Small intestine (tissue), 7 donors: ENCODE measurements at regions not wholly inside any gene's neighbourhood (a gene's known extent, or its start where the extent isn't known, plus 50 kb on each side); places are given as distances from the start of the nearest gene placed in this dataset.

ENCODE experiments used
- DNase-seq, 2 donors: peaks; one replicate each; pipeline versions ENCODE4 v3.0.0 to v3.0.0-alpha.2; 2013
- FAIRE-seq: peaks from 2 replicates; lab custom pipeline; 2012; peaks lifted over from hg19 to GRCh38; lab: Jason Lieb, UNC
- H3K27ac ChIP-seq, 3 donors: one replicate each; pipeline ENCODE4 v1.5.1; 2013; ENCODE audit warnings: low read length in 2 of 3, mild to moderate bottlenecking in 2 of 3, control low read depth in 1 of 3, inconsistent platforms in 1 of 3, low read depth in 1 of 3, moderate library complexity in 1 of 3
- H3K27me3 ChIP-seq, 3 donors: one replicate each; pipeline ENCODE4 v1.6.1; 2013; ENCODE audit warnings: low read length in 3 of 3, inconsistent platforms in 1 of 3; ENCODE audit not compliant: control insufficient read depth in 3 of 3, insufficient read depth in 3 of 3
- H3K36me3 ChIP-seq, 3 donors: one replicate each; pipeline ENCODE4 v1.6.1; 2013; ENCODE audit warnings: low read length in 3 of 3, inconsistent platforms in 1 of 3, low read depth in 1 of 3, mild to moderate bottlenecking in 1 of 3, moderate library complexity in 1 of 3; ENCODE audit not compliant: control insufficient read depth in 3 of 3, insufficient read depth in 2 of 3
- H3K4me1 ChIP-seq, 3 donors: one replicate each; pipeline ENCODE4 v1.6.1; 2013; ENCODE audit warnings: low read length in 2 of 3, inconsistent platforms in 1 of 3, low read depth in 1 of 3, mild to moderate bottlenecking in 1 of 3, moderate library complexity in 1 of 3; ENCODE audit not compliant: control insufficient read depth in 3 of 3, insufficient read depth in 2 of 3
- H3K4me3 ChIP-seq, 3 donors: one replicate each; pipeline ENCODE4 v1.5.1; 2013; ENCODE audit warnings: low read length in 3 of 3, control low read depth in 1 of 3, inconsistent platforms in 1 of 3, low read depth in 1 of 3, mild to moderate bottlenecking in 1 of 3, moderate library complexity in 1 of 3
- H3K9me3 ChIP-seq, 2 donors: one replicate each; pipeline ENCODE4 v1.6.1; 2013; ENCODE audit warnings: low read depth in 1 of 2, low read length in 1 of 2; ENCODE audit not compliant: control insufficient read depth in 2 of 2, insufficient read depth in 1 of 2
- WGBS, 3 donors: extraction: QIAGEN DNeasy Blood & Tissue Kit; methylation state at CpG; one replicate each; pipeline ENCODE4 v1.1.7; 2013; 5-methylcytosine and 5-hydroxymethylcytosine counted together
- donor health status: healthy with polysubstance abuse.
- donor health status: control.
- donor health status: control.
- donor health status: Bipolar disorder and iron deficiency.
- donor health status: healthy.

DNA sequence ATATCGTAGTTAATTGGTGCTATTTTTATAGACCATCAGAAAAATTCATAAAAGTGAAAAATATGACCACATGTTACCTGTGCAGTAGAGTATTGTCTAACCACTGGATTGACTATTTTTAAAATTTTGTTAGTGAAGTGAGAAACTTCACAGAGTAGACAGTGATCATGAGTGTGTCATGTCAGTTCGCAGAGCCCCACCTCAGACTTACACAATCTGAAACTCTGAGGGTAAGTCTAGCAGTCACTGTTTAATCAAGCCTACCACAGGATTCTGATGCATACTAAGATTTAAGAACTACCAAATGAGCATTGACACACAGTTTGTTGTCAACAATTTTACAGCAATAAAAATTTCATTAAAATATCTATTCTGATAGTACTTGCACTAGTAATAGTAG lies 552.9 kb upstream of the SUCLG2 start:
- no peaks in the 10 kb centered on the region for H3K4me1 ChIP-seq
- H3K36me3 ChIP-seq = no peaks in the 10 kb centered on the region
- no peak overlapping the region for H3K4me3 ChIP-seq
- WGBS, 3 donors = 59 to 82% (median 71%) methylated on average over 2 of the region's 2 CpGs
- FAIRE-seq (no peak), DNase-seq (no peak)
- H3K27me3 ChIP-seq = no peaks in the 10 kb centered on the region
- no peak overlapping the region for H3K27ac ChIP-seq
- peaks cover 0 to 4% of the 10 kb centered on the region in 2 donors for H3K9me3 ChIP-seq

DNA sequence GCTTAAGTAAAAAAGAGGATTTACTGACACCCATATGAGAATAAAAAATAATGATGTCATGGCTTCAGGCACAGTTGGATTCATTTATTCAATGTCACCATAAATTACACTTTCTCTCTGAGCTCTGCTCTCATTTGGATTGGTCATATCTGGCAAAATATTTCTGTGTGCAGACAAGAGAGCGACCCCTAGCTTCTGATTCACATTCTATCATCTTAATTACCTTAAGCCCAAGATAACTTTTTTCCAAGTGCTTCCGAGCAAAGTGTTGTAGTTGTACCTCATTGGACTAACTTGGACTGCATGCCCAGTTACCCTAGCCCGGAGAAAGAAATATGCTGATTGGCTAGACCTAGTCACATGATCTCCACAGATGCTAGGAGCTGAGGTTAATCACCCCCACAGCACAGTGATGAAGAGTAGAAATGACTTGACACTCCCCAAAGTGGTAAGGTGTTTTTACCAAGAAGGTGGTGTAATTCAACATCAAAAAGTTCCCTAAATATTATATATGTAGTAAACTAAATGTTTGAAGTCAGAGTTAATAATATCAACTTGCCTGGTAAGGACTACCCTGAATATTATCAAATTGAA lies 552.2 kb upstream of the SUCLG2 start:
- H3K27ac ChIP-seq = no peak overlapping the region
- FAIRE-seq (no peak), DNase-seq (no peak)
- no peaks in the 10 kb centered on the region for H3K27me3 ChIP-seq
- 46 to 76% (median 60%) methylated on average over 3 of the region's 3 CpGs for WGBS, 3 donors
- H3K9me3 ChIP-seq = peaks cover 0 to 4% of the 10 kb centered on the region in 2 donors
- H3K4me1 ChIP-seq = no peaks in the 10 kb centered on the region
- H3K36me3 ChIP-seq = no peaks in the 10 kb centered on the region
- H3K4me3 ChIP-seq = no peak overlapping the region

DNA sequence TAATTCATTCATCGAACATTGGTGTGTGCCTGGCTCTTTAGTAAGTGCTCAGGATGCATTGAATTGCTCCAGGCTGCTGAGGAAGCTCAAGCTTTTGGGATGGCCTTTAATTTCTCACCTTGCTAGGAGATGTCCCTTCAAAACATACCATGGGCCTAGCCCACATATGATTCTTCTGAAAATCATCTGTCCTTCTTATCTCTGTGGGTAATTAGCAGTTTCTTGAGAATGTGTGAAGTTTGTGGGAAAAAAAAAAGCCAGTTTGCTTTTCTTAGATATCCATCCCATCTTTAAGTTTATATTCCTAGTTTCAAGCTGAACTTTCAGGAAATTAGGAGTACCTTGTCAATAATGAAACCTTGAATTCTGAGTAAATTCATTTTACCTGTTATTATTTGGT lies 532.3 kb upstream of the SUCLG2 start:
- no peaks in the 10 kb centered on the region for H3K9me3 ChIP-seq
- H3K27me3 ChIP-seq = no peaks in the 10 kb centered on the region
- no peak overlapping the region for H3K4me3 ChIP-seq
- WGBS, 3 donors = 72 to 89% (median 85%) methylated on average over 1 of the region's 1 CpG
- H3K36me3 ChIP-seq = no peaks in the 10 kb centered on the region
- FAIRE-seq = no peak
- H3K4me1 ChIP-seq = no peaks in the 10 kb centered on the region
- no peak for DNase-seq
- H3K27ac ChIP-seq = no peak overlapping the region

DNA sequence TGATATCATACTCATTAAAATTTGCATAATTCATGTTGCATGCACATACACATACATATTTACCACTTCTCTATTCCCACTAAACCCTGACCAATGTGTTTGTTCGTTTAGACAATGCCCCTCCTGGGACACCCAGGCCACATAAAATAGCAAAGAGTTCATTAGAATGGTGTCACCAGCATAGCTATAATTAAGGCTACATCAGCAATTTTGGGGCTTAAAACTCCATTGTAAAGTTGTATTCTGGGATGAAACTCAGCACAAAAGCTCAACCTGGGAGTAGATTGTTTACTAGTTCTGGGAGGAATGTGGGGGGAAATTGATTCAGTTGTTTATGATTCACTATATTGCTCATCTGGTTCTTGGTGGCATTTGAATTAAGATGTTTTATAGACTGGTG lies 522.2 kb upstream of the SUCLG2 start:
- DNase-seq (no peak), FAIRE-seq (no peak)
- 26 to 42% (median 29%) methylated on average over 1 of the region's 1 CpG for WGBS, 3 donors
- Histone ChIP-seq H3K27ac (no peak overlapping the region), H3K9me3 (peaks cover 0 to 12% of the 10 kb centered on the region in 2 donors), H3K27me3 (no peaks in the 10 kb centered on the region), H3K4me1 (no peaks in the 10 kb centered on the region), H3K36me3 (no peaks in the 10 kb centered on the region), H3K4me3 (no peak overlapping the region)

DNA sequence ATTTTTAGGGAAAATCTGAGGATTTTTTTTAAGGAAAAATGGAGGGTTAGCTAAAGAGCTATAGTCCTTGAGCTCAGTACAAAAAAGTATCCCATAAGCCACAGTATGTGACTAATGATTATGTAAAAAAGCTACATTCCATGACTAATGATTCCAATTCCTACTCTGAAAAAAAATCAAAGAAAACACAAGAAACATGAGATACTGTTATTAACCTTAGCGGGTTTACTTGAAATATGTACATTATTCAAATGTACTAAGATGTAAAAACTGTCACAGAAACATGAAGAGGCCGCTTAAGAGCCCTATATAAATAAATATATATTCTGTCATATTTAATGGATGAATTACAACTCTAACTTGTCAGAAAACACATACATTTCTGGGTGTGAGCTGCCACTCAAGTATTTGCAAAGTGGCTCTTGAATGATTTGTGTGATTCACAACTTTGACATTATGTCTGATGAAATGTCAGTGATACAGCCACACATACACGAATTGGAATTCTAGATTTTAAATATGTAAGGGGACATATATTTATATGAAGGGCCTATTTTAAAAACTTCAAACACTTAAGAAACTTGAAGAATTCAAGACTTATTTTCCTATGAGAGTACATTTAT lies 518.7 kb upstream of the SUCLG2 start:
- FAIRE-seq = no peak
- Histone ChIP-seq H3K27ac (no peak overlapping the region), H3K36me3 (no peaks in the 10 kb centered on the region), H3K9me3 (peaks cover 0 to 19% of the 10 kb centered on the region in 2 donors), H3K4me1 (no peaks in the 10 kb centered on the region), H3K27me3 (no peaks in the 10 kb centered on the region), H3K4me3 (no peak overlapping the region)
- DNase-seq = no peak
- 54 to 61% (median 59%) methylated on average over 3 of the region's 3 CpGs for WGBS, 3 donors

DNA sequence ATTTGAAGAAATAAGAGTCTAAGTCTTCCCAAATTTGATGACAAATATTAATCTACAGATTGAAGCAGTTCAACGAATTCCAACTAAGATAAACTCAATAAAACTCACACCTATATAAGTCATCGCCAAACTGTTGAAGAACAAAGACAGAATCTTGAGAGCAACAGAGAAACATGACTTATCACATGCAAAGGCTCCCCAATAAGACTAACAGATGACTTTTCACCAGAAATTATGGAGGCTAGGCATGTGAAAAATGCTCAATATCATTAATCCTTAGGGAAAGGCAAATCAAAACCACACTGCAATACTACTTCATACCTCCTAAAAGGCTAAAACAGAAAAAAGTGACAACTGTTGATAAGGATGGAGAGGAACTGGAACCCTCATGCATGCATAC lies 517.6 kb upstream of the SUCLG2 start:
- Histone ChIP-seq H3K27ac (no peak overlapping the region), H3K9me3 (peaks cover 0 to 19% of the 10 kb centered on the region in 2 donors), H3K4me1 (no peaks in the 10 kb centered on the region), H3K36me3 (no peaks in the 10 kb centered on the region), H3K4me3 (no peak overlapping the region), H3K27me3 (no peaks in the 10 kb centered on the region)
- no peak for DNase-seq
- 66 to 71% (median 70%) methylated on average over 2 of the region's 2 CpGs for WGBS, 3 donors
- FAIRE-seq = no peak

DNA sequence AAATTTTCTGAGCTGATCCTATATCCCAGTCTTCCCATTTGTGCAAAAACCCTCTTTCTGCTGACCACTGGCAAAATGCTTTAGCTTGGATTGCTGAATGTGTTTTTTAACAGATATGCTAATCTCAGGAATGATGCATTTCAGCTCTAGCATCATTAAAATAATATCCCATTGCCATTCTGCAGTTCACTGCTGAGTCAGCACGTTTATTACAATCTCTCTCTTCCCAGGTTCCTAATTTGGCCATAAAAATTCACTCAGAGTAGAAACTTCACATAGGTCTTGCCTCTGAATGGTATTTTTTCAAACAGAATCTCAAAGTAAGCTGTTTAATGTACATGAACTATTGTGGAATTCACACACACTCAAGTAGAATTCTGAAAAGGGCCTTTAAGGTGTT lies 509.6 kb upstream of the SUCLG2 start:
- H3K27ac ChIP-seq = no peak overlapping the region
- no peak overlapping the region for H3K4me3 ChIP-seq
- H3K4me1 ChIP-seq = no peaks in the 10 kb centered on the region
- FAIRE-seq (no peak), DNase-seq (no peak)
- H3K27me3 ChIP-seq = no peaks in the 10 kb centered on the region
- WGBS, 3 donors = 24 to 42% (median 35%) methylated on average over 1 of the region's 1 CpG
- no peaks in the 10 kb centered on the region for H3K36me3 ChIP-seq
- no peaks in the 10 kb centered on the region for H3K9me3 ChIP-seq

DNA sequence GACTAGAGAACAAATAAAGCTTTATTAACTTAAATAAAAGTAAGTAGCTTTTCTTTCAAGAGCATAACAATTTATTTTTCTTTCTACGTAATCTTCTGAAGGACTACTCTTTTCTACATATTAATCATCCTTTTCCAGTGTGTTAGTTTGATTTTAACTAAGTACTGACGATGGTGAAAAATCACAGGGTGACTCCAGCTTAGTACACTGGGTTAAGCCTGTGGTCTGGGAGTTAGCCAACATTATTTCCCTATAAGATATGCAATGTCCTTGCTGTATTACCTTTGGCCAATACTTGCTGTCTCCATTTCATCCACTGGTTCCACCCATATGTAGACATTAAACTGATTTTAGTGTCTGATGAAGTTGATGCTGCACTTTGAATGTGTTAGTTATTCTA lies 508.6 kb upstream of the SUCLG2 start:
- no peak overlapping the region for H3K4me3 ChIP-seq
- no peak overlapping the region for H3K27ac ChIP-seq
- FAIRE-seq (no peak), DNase-seq (no peak)
- WGBS, 3 donors = 63 to 66% (median 64%) methylated on average over 2 of the region's 2 CpGs
- H3K4me1 ChIP-seq = no peaks in the 10 kb centered on the region
- H3K36me3 ChIP-seq = no peaks in the 10 kb centered on the region
- H3K9me3 ChIP-seq = no peaks in the 10 kb centered on the region
- no peaks in the 10 kb centered on the region for H3K27me3 ChIP-seq

DNA sequence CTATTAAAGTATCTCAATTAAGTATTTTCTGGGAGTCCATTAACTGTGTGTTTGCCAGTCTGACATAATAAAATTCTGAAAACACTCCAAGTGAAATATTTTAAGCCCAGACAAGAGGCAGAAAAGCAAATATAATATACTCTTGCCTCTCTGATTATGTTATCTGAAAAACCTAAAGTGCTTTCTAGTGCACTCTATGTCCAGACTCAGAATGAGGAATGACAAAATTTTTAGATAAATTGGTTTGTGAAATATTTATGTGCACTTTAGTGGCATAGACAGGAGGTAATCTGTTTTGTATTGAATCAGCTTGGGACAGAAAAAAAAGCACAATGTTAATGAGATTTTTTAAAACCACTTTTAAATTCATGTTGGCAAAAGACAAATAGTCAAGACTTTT lies 508.2 kb upstream of the SUCLG2 start:
- Histone ChIP-seq H3K27me3 (no peaks in the 10 kb centered on the region), H3K4me1 (no peaks in the 10 kb centered on the region), H3K27ac (no peak overlapping the region), H3K4me3 (no peak overlapping the region), H3K36me3 (no peaks in the 10 kb centered on the region), H3K9me3 (no peaks in the 10 kb centered on the region)
- FAIRE-seq (no peak), DNase-seq (no peak)
